Fibroblast of mammary gland (primary cell): ENCODE measurements at regions not wholly inside any gene's neighbourhood (a gene's known extent, or its start where the extent isn't known, plus 50 kb on each side); places are given as distances from the start of the nearest gene placed in this dataset.

Source experiments
- DNase-seq: peaks from one replicate; pipeline ENCODE4 v3.0.0-alpha.2; 2010; ENCODE audit warnings: low read depth
- H3K4me3 ChIP-seq: 2 replicates; pipeline ENCODE4 v1.5.1; 2011; ENCODE audit warnings: low read depth, mild to moderate bottlenecking, low read length, moderate library complexity; ENCODE audit not compliant: control insufficient read depth
- CTCF ChIP-seq: conservative IDR thresholded peaks from 2 replicates; pipeline ENCODE4 v1.5.1; 2011; ENCODE audit warnings: low read depth, low read length, inconsistent platforms; ENCODE audit not compliant: control insufficient read depth, insufficient read depth

- no peak for TF ChIP-seq CTCF
- peak; percentile 55 for DNase-seq
- no peak overlapping the region for H3K4me3 ChIP-seq
Measured at GRCh38 chr1:238642231-238642630, 744.1 kb upstream of the CHRM3 start.

GRCh38 chr1:238639861-238640260 is 746.5 kb upstream of the CHRM3 start:
- no peak for TF ChIP-seq CTCF
- H3K4me3 ChIP-seq, result no peak overlapping the region
- no peak for DNase-seq

- DNase-seq, result peak; percentile 10
- TF ChIP-seq CTCF, result no peak
- no peak overlapping the region for H3K4me3 ChIP-seq
Measured at GRCh38 chr1:238628110-238628509, 737.4 kb upstream of the ZP4 start.

- no peak for DNase-seq
- H3K4me3 ChIP-seq, result no peak overlapping the region
- no peak for TF ChIP-seq CTCF
Measured at GRCh38 chr1:238624776-238625175, 734.1 kb upstream of the ZP4 start.

GRCh38 chr1:238621405-238621804 is 730.7 kb upstream of the ZP4 start:
- no peak overlapping the region for H3K4me3 ChIP-seq
- DNase-seq, result no peak
- TF ChIP-seq CTCF, result no peak

GRCh38 chr1:238619652-238620051 is 728.9 kb upstream of the ZP4 start:
- no peak overlapping the region for H3K4me3 ChIP-seq
- DNase-seq, result no peak
- TF ChIP-seq CTCF, result no peak

GRCh38 chr1:238611406-238611805 is 720.7 kb upstream of the ZP4 start:
- no peak for TF ChIP-seq CTCF
- no peak overlapping the region for H3K4me3 ChIP-seq
- DNase-seq, result no peak
